ENCODE measurements at regions not wholly inside any gene's neighbourhood (a gene's known extent, or its start where the extent isn't known, plus 50 kb on each side); places are given as distances from the start of the nearest gene placed in this dataset.

DNA sequence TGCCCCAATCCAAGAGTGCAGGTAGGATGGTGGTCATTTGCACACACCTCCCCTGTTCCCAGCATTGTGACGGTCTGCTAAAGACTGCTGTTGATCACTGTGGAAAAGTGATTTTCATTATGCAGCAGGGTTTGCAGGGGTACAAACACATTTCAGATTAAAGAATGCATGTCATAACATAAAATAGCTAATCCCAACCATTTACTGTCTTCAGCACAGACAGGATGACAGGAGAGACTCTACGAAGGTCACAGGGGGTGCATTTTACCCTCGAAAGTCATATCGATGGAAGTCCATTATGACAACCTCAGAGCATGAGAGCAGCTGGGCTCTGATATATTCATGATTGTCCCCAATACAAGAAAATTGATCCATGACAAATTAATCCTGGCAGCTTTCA lies 302.6 kb downstream of the AJAP1 start:
- no peak for TF ChIP-seq ESRRA (CRISPR knock-in tag; IDR thresholded peaks at IDR 0.05; ENCODE audit: borderline replicate concordance)
- no peak for TF ChIP-seq CTCF (IDR thresholded peaks at IDR 0.05)
- no peak for TF ChIP-seq CBFB (CRISPR knock-in tag; IDR thresholded peaks at IDR 0.05; ENCODE audit: low read depth)
- TF ChIP-seq RELA (CRISPR knock-in tag; IDR thresholded peaks at IDR 0.05; ENCODE audit: borderline replicate concordance) = no peak
- TF ChIP-seq, protein P1, sequence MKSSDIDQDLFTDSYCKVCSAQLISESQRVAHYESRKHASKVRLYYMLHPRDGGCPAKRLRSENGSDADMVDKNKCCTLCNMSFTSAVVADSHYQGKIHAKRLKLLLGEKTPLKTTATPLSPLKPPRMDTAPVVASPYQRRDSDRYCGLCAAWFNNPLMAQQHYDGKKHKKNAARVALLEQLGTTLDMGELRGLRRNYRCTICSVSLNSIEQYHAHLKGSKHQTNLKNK (CRISPR knock-in tag; IDR thresholded peaks at IDR 0.05) = no peak
- no peak for TF ChIP-seq MAX (CRISPR knock-in tag; IDR thresholded peaks at IDR 0.05)
- TF ChIP-seq FOXP1 (CRISPR knock-in tag; IDR thresholded peaks at IDR 0.05; ENCODE audit: borderline replicate concordance) = no peak
- no peak for TF ChIP-seq TCF7 (CRISPR knock-in tag; IDR thresholded peaks at IDR 0.05; ENCODE audit: low read depth)
- TF ChIP-seq ZNF219 (CRISPR knock-in tag; IDR thresholded peaks at IDR 0.05; ENCODE audit: borderline replicate concordance) = no peak
- TF ChIP-seq ZNF138 (CRISPR knock-in tag; conservative IDR thresholded peaks at IDR 0.05) = no peak
- TF ChIP-seq NFE2L1 (CRISPR knock-in tag; IDR thresholded peaks at IDR 0.05) = no peak
- no peak for TF ChIP-seq PREB (CRISPR knock-in tag; IDR thresholded peaks at IDR 0.05; ENCODE audit: borderline replicate concordance)

Measured in WTC11 (cell line).